ENCODE measurements at regions not wholly inside any gene's neighbourhood (a gene's known extent, or its start where the extent isn't known, plus 50 kb on each side); places are given as distances from the start of the nearest gene placed in this dataset.
"Not testable (repeated sequence)": the region's sequence is repeated elsewhere in the genome, so short reads cannot be mapped to it uniquely, and the experiment has no call there.

DNA sequence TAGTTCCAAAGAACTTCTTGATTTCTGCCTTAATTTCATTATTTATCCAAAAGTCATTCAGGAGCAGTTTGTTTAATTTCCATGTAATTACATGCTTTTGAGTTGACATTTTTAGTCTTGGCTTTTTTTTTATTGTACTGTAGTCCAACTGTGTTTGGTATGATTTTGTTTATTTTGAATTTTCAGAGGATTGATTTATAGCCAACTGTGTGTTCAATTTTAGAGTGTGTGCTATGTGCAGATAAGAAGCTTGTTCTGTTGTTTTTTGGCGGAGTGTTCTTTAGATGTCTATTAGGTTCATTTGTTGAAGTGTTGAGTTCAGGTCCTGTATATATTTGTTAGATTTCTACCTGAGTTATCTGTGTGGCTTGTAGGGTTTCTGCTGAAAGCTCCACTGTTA, 533.6 kb downstream of the TRAM1L1 start:
- no peak for TF ChIP-seq TAF1 (IDR thresholded peaks at IDR 0.05; ENCODE audit: low read depth, low read length)
- no peak for TF ChIP-seq SPI1 (IDR thresholded peaks at IDR 0.05; ENCODE audit: low read depth, low read length)
- no peak for TF ChIP-seq POLR2AphosphoS5 (IDR thresholded peaks at IDR 0.05; ENCODE audit: low read depth, low read length)
- TF ChIP-seq POLR2A (IDR thresholded peaks at IDR 0.05; ENCODE audit: low read depth, low read length) = no peak
- TF ChIP-seq POU2F2 (IDR thresholded peaks at IDR 0.05; ENCODE audit: low read depth, low read length) = no peak
- TF ChIP-seq PAX5 (IDR thresholded peaks at IDR 0.05; ENCODE audit: insufficient read depth, low read length, severe bottlenecking) = no peak
- FAIRE-seq (no peak), DNase-seq (ENCODE audit: insufficient read length, low spot score) (no peak)

DNA sequence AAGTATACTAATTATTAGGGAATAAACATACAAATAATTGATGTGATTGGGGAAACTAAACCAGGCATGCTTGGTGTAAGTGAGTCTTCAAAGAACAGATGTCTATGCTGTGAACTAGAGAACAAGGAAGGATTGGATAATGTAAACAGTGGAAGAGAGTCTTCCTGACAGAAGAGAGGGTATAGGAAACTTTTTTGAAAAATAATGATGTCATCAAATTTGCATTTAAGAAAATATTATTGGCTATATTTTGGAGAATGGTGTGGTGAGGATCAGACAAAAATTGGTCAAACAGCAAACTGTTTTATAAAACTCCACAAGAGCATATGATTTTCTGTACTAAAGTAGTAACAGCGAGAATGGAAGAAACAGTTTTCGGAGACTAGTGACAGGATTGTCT, 537.7 kb downstream of the TRAM1L1 start:
- FAIRE-seq (no peak), DNase-seq (ENCODE audit: insufficient read length, low spot score) (no peak)
- no peak for TF ChIP-seq POLR2AphosphoS5 (IDR thresholded peaks at IDR 0.05; ENCODE audit: low read depth, low read length)
- TF ChIP-seq POLR2A (IDR thresholded peaks at IDR 0.05; ENCODE audit: low read depth, low read length) = no peak
- no peak for TF ChIP-seq SPI1 (IDR thresholded peaks at IDR 0.05; ENCODE audit: low read depth, low read length)
- no peak for TF ChIP-seq POU2F2 (IDR thresholded peaks at IDR 0.05; ENCODE audit: low read depth, low read length)
- TF ChIP-seq TAF1 (IDR thresholded peaks at IDR 0.05; ENCODE audit: low read depth, low read length) = no peak
- no peak for TF ChIP-seq PAX5 (IDR thresholded peaks at IDR 0.05; ENCODE audit: insufficient read depth, low read length, severe bottlenecking)

DNA sequence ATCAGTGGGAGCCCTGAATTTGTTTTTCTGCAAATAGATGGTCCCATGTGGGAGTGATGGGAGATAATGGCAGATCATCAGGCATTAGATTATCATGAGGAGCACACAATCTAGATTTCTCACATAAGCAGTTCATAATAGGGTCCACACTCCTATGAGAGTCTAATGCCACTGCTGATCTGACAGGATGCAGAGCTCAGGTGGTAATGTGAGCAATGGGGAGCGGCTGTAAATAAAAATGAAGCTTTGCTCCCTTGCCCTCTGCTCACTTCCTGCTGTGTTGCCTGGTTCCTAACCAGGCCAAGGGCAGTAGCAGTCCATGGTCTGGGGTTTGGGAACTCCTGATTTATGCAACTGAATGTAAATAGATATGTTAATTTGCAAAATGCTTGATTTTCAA, 538.6 kb downstream of the TRAM1L1 start:
- TF ChIP-seq TAF1 (IDR thresholded peaks at IDR 0.05; ENCODE audit: low read depth, low read length) (no peak), PAX5 (IDR thresholded peaks at IDR 0.05; ENCODE audit: insufficient read depth, low read length, severe bottlenecking) (no peak), POLR2A (IDR thresholded peaks at IDR 0.05; ENCODE audit: low read depth, low read length) (no peak), POLR2AphosphoS5 (IDR thresholded peaks at IDR 0.05; ENCODE audit: low read depth, low read length) (no peak), POU2F2 (IDR thresholded peaks at IDR 0.05; ENCODE audit: low read depth, low read length) (no peak), SPI1 (IDR thresholded peaks at IDR 0.05; ENCODE audit: low read depth, low read length) (no peak)
- no peak for FAIRE-seq

DNA sequence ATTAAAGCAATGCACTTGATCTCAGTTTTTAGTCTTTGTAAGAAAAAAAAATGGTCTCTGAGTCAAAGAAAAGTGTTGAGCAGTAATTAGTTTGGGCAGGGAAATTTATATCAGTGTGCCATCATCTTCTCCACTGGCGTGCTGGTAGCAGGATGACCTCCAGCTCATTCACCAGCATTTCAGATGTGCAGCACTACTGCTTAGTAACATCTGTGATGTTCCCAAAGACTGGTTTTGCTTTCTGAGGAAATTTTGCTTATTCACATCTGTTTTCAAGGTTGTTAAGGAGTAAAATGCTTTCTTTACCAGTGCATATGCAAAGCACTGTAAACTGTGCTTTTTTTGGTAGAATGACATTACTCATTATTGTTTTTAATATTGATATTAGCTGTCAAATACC, 540.4 kb downstream of the TRAM1L1 start:
- DNase-seq (ENCODE audit: insufficient read length, low spot score) (no peak), FAIRE-seq (no peak)
- TF ChIP-seq POLR2AphosphoS5 (IDR thresholded peaks at IDR 0.05; ENCODE audit: low read depth, low read length) (no peak), TAF1 (IDR thresholded peaks at IDR 0.05; ENCODE audit: low read depth, low read length) (no peak), POLR2A (IDR thresholded peaks at IDR 0.05; ENCODE audit: low read depth, low read length) (no peak), POU2F2 (IDR thresholded peaks at IDR 0.05; ENCODE audit: low read depth, low read length) (no peak), SPI1 (IDR thresholded peaks at IDR 0.05; ENCODE audit: low read depth, low read length) (no peak), PAX5 (IDR thresholded peaks at IDR 0.05; ENCODE audit: insufficient read depth, low read length, severe bottlenecking) (no peak)

More for the DNA sequence above, 538.6 kb downstream of the TRAM1L1 start:
- DNase-seq (ENCODE audit: insufficient read length, low spot score) = no peak

DNA sequence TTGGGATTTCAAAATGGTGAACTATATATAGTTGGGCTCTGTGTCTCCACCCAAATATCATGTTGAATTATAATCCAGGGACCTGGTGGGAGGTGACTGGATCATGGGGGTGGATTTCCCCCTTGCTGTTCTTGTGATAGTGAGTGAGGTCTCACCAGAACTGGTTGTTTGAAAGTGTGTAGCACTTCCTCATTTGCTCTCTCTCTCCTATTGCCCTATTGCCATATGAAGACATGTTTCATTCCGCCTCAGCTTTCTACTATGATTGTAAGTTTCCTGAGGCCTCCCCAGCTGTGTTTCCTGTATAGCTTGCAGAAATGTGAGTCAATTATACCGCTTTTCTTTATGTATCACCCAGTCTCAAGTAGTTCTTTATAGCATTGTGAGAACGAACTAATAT, 545.6 kb downstream of the TRAM1L1 start:
- FAIRE-seq (no peak), DNase-seq (ENCODE audit: insufficient read length, low spot score) (no peak)

DNA sequence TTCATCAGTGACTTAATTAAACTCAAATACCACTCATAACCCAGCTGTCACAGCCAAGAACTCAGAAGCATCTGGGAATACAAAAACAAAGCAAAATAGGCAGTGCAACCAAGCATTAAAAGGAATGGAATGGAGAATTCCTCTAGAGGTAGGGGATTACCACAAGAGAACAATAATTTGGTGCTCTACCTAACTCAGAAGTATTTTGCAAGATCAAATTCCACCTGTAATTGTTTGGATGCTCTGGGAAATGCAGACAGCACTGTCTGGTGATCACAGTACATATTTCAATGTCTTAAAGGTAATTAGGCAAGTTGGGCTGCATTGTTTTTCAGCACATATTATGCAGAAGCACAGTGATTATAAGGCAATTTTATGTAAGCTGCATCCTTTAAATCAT, 547.5 kb downstream of the TRAM1L1 start:
- TF ChIP-seq POU2F2 (IDR thresholded peaks at IDR 0.05; ENCODE audit: low read depth, low read length) (no peak), TAF1 (IDR thresholded peaks at IDR 0.05; ENCODE audit: low read depth, low read length) (no peak)
- FAIRE-seq = no peak
- no peak for DNase-seq (ENCODE audit: insufficient read length, low spot score)

More for the DNA sequence above, 545.6 kb downstream of the TRAM1L1 start:
- no peak for TF ChIP-seq PAX5 (IDR thresholded peaks at IDR 0.05; ENCODE audit: insufficient read depth, low read length, severe bottlenecking)
- TF ChIP-seq SPI1 (IDR thresholded peaks at IDR 0.05; ENCODE audit: low read depth, low read length) = peak; percentile 76

DNA sequence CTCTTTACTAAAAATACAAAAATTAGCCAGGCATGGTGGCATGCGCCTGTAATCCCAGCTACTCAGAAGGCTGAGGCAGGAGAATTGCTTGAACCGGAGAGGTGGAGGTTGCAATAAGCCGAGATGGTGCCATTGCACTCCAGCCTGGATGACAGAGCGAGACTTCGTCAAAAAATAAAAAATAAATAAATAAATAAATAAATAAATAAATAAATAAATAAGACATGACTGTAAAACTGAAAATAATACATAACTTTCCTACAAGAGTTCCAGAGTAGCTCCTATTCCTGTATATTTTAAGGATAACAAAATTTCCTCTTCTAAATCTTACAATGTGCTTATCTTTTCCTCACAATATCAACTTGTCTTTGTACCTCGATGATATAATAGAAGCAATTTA, 549.4 kb downstream of the TRAM1L1 start:
- not testable (repeated sequence) for DNase-seq (ENCODE audit: insufficient read length, low spot score); FAIRE-seq

DNA sequence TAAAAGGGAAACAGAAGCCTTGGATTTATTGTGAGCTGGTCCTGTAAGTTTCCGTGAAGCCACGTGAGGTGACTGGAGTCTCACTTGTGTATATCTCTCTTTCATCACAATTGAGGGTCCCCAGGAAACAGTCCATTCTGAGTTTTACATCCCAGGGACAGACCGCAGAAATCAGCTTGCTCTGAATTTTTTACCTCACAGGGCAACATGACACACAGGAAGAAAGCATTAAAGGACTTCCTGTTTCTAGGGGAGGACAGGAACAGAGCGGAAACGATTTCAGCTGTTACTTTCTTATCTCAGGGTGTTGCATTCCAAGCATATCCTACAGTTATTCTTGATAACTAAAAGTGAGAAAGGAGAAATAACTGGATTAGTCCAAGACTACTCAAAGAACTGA, 553.5 kb downstream of the TRAM1L1 start:
- FAIRE-seq (no peak), DNase-seq (ENCODE audit: insufficient read length, low spot score) (no peak)
- TF ChIP-seq PAX5 (IDR thresholded peaks at IDR 0.05; ENCODE audit: insufficient read depth, low read length, severe bottlenecking) (no peak), SPI1 (IDR thresholded peaks at IDR 0.05; ENCODE audit: low read depth, low read length) (peak; percentile 63), POU2F2 (IDR thresholded peaks at IDR 0.05; ENCODE audit: low read depth, low read length) (no peak)

DNA sequence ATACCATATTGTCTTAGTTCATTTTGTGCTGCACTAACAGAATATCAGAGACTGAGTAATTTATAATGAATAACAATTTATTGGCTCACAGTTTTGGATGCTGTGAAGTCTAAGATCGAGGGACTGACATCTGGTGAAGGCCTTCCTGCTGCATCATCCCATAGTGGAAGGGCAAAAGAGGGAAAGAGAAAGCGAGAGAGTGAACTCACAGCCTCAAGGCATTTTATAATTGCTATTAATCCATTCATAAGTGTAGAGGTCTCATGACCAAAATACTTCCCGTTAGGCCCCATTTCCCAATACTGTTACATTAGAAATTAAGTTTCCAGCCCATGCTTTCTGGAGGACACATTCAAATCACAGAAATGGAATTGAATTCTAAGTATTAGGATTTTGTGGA, 554.4 kb downstream of the TRAM1L1 start:
- no peak for DNase-seq (ENCODE audit: insufficient read length, low spot score)
- FAIRE-seq = no peak
- TF ChIP-seq POLR2A (IDR thresholded peaks at IDR 0.05; ENCODE audit: low read depth, low read length) (no peak), SPI1 (IDR thresholded peaks at IDR 0.05; ENCODE audit: low read depth, low read length) (no peak), POLR2AphosphoS5 (IDR thresholded peaks at IDR 0.05; ENCODE audit: low read depth, low read length) (no peak), PAX5 (IDR thresholded peaks at IDR 0.05; ENCODE audit: insufficient read depth, low read length, severe bottlenecking) (no peak), POU2F2 (IDR thresholded peaks at IDR 0.05; ENCODE audit: low read depth, low read length) (no peak), TAF1 (IDR thresholded peaks at IDR 0.05; ENCODE audit: low read depth, low read length) (no peak)

DNA sequence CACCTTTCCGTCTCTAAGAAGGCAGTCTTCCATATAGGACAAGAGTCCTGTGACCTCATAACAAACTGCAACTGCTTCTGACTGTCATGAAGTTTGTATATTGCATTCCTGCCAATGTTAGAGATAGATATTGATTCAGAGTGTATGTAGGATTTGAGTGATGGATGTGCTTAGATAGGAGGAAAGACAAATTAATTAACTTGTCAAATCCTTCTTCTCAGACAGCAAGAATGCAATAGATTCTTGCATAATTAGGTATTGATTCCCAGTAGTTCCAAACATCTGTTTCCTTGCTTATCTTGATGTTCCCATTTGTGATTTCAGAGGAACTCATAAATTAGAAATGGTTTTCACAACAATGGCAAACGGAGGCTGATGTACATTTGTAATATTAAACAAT, 555.3 kb downstream of the TRAM1L1 start:
- FAIRE-seq (no peak), DNase-seq (ENCODE audit: insufficient read length, low spot score) (no peak)
- TF ChIP-seq POU2F2 (IDR thresholded peaks at IDR 0.05; ENCODE audit: low read depth, low read length) (no peak), POLR2AphosphoS5 (IDR thresholded peaks at IDR 0.05; ENCODE audit: low read depth, low read length) (no peak), PAX5 (IDR thresholded peaks at IDR 0.05; ENCODE audit: insufficient read depth, low read length, severe bottlenecking) (no peak), TAF1 (IDR thresholded peaks at IDR 0.05; ENCODE audit: low read depth, low read length) (no peak), SPI1 (IDR thresholded peaks at IDR 0.05; ENCODE audit: low read depth, low read length) (no peak), POLR2A (IDR thresholded peaks at IDR 0.05; ENCODE audit: low read depth, low read length) (no peak)

DNA sequence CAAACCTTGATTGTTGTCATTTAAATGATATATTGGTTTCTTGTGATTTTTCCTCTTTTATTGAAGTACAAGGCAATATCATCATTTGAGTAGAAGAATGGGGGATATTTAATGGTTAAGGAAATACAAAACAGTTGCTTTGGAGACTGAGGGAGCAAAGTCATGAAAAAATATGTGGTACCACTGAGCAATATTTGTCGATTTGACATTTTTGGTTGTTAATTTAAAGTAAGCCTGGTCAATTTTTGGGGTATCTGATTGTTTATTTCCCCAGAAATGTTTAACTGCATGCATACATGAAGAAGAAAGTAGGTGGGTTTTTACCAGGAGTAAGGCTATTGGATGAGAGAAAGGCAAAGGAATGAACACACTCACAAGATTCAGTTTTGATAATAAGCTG, 556.2 kb downstream of the TRAM1L1 start:
- TF ChIP-seq POU2F2 (IDR thresholded peaks at IDR 0.05; ENCODE audit: low read depth, low read length) = no peak
- TF ChIP-seq POLR2A (IDR thresholded peaks at IDR 0.05; ENCODE audit: low read depth, low read length) = no peak
- TF ChIP-seq TAF1 (IDR thresholded peaks at IDR 0.05; ENCODE audit: low read depth, low read length) = no peak
- TF ChIP-seq SPI1 (IDR thresholded peaks at IDR 0.05; ENCODE audit: low read depth, low read length) = no peak
- no peak for TF ChIP-seq PAX5 (IDR thresholded peaks at IDR 0.05; ENCODE audit: insufficient read depth, low read length, severe bottlenecking)
- no peak for DNase-seq (ENCODE audit: insufficient read length, low spot score)
- no peak for FAIRE-seq

All from GM12891 (cell line).